Fibroblast of lung (primary cell): ENCODE measurements at regions not wholly inside any gene's neighbourhood (a gene's known extent, or its start where the extent isn't known, plus 50 kb on each side); places are given as distances from the start of the nearest gene placed in this dataset.
A peak's percentile ranks its signal among the peaks of the same experiment; 100 is the strongest.

Experiments used
- DNase-seq, 2 donors: peaks; one replicate each; pipeline versions ENCODE4 v3.0.0 to v3.0.0-alpha.2; 2010; ENCODE audit warnings: low read depth in 2 of 2
- H2AFZ ChIP-seq: 2 replicates; pipeline ENCODE4 v1.5.1; 2012; ENCODE audit warnings: low read length, control low read depth, inconsistent platforms
- H3K27ac ChIP-seq: 2 replicates; pipeline ENCODE4 v1.5.1; 2011; ENCODE audit warnings: low read length, control low read depth; ENCODE audit not compliant: insufficient read depth
- H3K27me3 ChIP-seq: 2 replicates; pipeline ENCODE4 v1.5.1; 2011; ENCODE audit warnings: mild to moderate bottlenecking, low read length; ENCODE audit not compliant: control insufficient read depth, insufficient read depth
- H3K36me3 ChIP-seq: 2 replicates; pipeline ENCODE4 v1.5.1; 2011; ENCODE audit warnings: low read length; ENCODE audit not compliant: control insufficient read depth, insufficient read depth
- H3K4me1 ChIP-seq: 2 replicates; pipeline ENCODE4 v1.5.1; 2011; ENCODE audit warnings: low read length; ENCODE audit not compliant: control insufficient read depth, insufficient read depth; ENCODE audit errors: extremely low read depth
- H3K4me2 ChIP-seq: 2 replicates; pipeline ENCODE4 v1.5.1; 2011; ENCODE audit warnings: low read length, control low read depth; ENCODE audit not compliant: insufficient read depth; ENCODE audit errors: extremely low read depth
- H3K4me3 ChIP-seq, 4 experiments: fragments of 200-600 bp in 1 of 4; sonication (generic) in 1 of 4; replicated peaks in 1 of 4; 2 replicates each; pipeline ENCODE4 v1.5.1; 2011 to 2016; ENCODE audit warnings: low read length in 4 of 4, low read depth in 3 of 4, mild to moderate bottlenecking in 3 of 4, control low read depth in 2 of 4, inconsistent platforms in 1 of 4, mixed read lengths in 1 of 4; ENCODE audit not compliant: insufficient read depth in 1 of 4; ENCODE audit errors: control extremely low read depth in 1 of 4
- H3K79me2 ChIP-seq: 2 replicates; pipeline ENCODE4 v1.5.1; 2012; ENCODE audit warnings: mild to moderate bottlenecking, low read length, inconsistent platforms; ENCODE audit not compliant: control insufficient read depth, insufficient read depth
- H3K9ac ChIP-seq: 2 replicates; pipeline ENCODE4 v1.5.1; 2011; ENCODE audit warnings: mild to moderate bottlenecking, low read length, control low read depth; ENCODE audit not compliant: insufficient read depth
- H3K9me3 ChIP-seq: 2 replicates; pipeline ENCODE4 v1.5.1; 2012; ENCODE audit warnings: low read depth, low read length; ENCODE audit not compliant: control insufficient read depth, insufficient read depth
- H4K20me1 ChIP-seq: 2 replicates; pipeline ENCODE4 v1.5.1; 2011; ENCODE audit warnings: low read length; ENCODE audit not compliant: control insufficient read depth, insufficient read depth; ENCODE audit errors: extremely low read depth
- EZH2 ChIP-seq: IDR thresholded peaks from 2 replicates; pipeline ENCODE4 v1.5.1; 2012; ENCODE audit warnings: low read length, control low read depth, mild to moderate bottlenecking; ENCODE audit errors: missing control alignments
- TF ChIP-seq, protein P1 (sequence below), 2 donors: IDR thresholded peaks in 1 of 2; conservative IDR thresholded peaks in 1 of 2; 1 replicate in 1 of 2; 2 replicates in 1 of 2; pipeline ENCODE4 v1.5.1; 2011 to 2012; ENCODE audit warnings: low read length in 2 of 2, control low read depth in 1 of 2, inconsistent platforms in 1 of 2, low read depth in 1 of 2, mild to moderate bottlenecking in 1 of 2

DNA sequence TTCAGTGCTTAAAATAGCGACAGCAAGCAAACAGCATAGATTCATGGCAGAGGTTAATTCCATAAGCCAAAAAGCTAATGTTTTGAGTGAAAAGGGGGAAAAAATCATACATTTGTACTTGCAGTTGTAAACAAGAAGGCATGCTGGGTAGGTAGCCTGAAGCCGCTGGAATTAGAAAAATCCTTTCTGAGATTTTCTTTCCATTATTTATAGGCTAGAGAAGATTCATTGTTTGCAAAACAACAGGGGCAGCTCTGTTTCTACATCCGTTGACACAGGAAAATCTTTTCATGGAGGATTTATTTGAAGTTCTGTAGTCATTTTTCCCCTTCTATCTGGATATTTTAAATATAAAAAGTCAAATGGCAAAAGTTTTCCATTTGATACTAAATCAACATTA is 843.9 kb downstream of the QKI start:
- DNase-seq = no peak
- no peak overlapping the region for H3K4me3 ChIP-seq
- H3K4me2 ChIP-seq = no peak overlapping the region
- no peak overlapping the region for H2AFZ ChIP-seq
- H3K9ac ChIP-seq = no peak overlapping the region
- H3K4me1 ChIP-seq = no peaks in the 10 kb centered on the region
- TF ChIP-seq, protein P1, sequence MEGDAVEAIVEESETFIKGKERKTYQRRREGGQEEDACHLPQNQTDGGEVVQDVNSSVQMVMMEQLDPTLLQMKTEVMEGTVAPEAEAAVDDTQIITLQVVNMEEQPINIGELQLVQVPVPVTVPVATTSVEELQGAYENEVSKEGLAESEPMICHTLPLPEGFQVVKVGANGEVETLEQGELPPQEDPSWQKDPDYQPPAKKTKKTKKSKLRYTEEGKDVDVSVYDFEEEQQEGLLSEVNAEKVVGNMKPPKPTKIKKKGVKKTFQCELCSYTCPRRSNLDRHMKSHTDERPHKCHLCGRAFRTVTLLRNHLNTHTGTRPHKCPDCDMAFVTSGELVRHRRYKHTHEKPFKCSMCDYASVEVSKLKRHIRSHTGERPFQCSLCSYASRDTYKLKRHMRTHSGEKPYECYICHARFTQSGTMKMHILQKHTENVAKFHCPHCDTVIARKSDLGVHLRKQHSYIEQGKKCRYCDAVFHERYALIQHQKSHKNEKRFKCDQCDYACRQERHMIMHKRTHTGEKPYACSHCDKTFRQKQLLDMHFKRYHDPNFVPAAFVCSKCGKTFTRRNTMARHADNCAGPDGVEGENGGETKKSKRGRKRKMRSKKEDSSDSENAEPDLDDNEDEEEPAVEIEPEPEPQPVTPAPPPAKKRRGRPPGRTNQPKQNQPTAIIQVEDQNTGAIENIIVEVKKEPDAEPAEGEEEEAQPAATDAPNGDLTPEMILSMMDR (conservative IDR thresholded peaks at IDR 0.05 in 1 of 2, IDR thresholded peaks at IDR 0.05 in 1 of 2; ENCODE audit: low read depth in 1 of 2, low read length in 2 of 2) = no peak
- TF ChIP-seq EZH2 = no peak
- H3K79me2 ChIP-seq = no peaks in the 10 kb centered on the region
- H4K20me1 ChIP-seq = no peaks in the 10 kb centered on the region
- H3K27me3 ChIP-seq = no peaks in the 10 kb centered on the region
- H3K9me3 ChIP-seq = no peaks in the 10 kb centered on the region
- no peaks in the 10 kb centered on the region for H3K36me3 ChIP-seq
- H3K27ac ChIP-seq = no peak overlapping the region

DNA sequence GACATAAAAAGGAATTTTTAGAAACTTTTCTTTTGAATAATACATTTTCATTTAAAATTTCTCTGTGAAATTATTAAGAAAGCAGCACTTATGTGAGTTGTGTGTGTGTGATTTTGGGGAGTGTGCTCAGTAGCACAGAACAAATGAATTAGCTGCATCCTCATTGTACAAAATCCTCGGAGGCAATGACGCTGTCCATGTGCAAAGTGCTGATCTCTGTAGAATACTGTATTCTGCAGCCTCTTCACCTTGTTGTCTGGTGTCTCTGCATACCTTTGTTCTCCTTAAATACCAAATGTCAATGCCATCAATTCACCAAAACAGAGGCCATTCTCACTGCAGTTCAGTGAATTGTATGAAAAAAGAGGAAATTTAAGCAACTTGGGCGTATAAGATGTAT is 838.4 kb downstream of the QKI start:
- Histone ChIP-seq H3K79me2 (no peaks in the 10 kb centered on the region), H3K4me3 (no peak overlapping the region), H3K9me3 (no peaks in the 10 kb centered on the region), H3K27me3 (no peaks in the 10 kb centered on the region), H3K4me2 (no peak overlapping the region), H3K36me3 (no peaks in the 10 kb centered on the region), H4K20me1 (no peaks in the 10 kb centered on the region), H3K4me1 (no peaks in the 10 kb centered on the region), H2AFZ (no peak overlapping the region), H3K9ac (no peak overlapping the region), H3K27ac (no peak overlapping the region)
- peak in 1 of 2 donors; percentile 3 for DNase-seq
- no peak for TF ChIP-seq EZH2
- TF ChIP-seq, protein P1 (conservative IDR thresholded peaks at IDR 0.05 in 1 of 2, IDR thresholded peaks at IDR 0.05 in 1 of 2; ENCODE audit: low read depth in 1 of 2, low read length in 2 of 2) = no peak

DNA sequence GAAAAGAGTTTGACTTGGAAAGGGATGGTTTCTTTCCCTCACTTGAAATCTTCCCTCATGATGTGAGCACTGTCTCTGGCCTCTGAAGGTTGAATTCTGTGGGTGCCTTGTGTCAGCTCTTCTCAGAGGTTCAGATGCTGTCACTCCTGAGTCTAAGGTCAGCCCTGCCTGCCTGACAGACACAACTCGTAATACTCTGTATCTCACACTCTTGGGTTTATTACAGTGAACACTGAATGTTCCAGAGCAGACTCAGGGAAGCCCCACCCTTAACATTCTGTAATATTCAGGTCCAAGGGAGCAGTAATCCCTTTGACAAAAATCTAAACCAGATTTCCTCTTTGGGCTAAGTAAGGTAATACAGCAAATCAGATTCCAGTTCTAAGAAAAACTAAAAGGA is 837.8 kb downstream of the QKI start:
- DNase-seq = no peak
- Histone ChIP-seq H3K9ac (no peak overlapping the region), H3K4me2 (no peak overlapping the region), H3K9me3 (no peaks in the 10 kb centered on the region), H3K27ac (no peak overlapping the region), H3K4me3 (no peak overlapping the region), H3K4me1 (no peaks in the 10 kb centered on the region), H2AFZ (no peak overlapping the region), H3K79me2 (no peaks in the 10 kb centered on the region), H3K36me3 (no peaks in the 10 kb centered on the region), H4K20me1 (no peaks in the 10 kb centered on the region), H3K27me3 (no peaks in the 10 kb centered on the region)
- no peak for TF ChIP-seq EZH2
- TF ChIP-seq, protein P1 (conservative IDR thresholded peaks at IDR 0.05 in 1 of 2, IDR thresholded peaks at IDR 0.05 in 1 of 2; ENCODE audit: low read depth in 1 of 2, low read length in 2 of 2) = no peak
